ENCODE measurements at regions not wholly inside any gene's neighbourhood (a gene's known extent, or its start where the extent isn't known, plus 50 kb on each side); places are given as distances from the start of the nearest gene placed in this dataset.

- TF ChIP-seq, protein P1, sequence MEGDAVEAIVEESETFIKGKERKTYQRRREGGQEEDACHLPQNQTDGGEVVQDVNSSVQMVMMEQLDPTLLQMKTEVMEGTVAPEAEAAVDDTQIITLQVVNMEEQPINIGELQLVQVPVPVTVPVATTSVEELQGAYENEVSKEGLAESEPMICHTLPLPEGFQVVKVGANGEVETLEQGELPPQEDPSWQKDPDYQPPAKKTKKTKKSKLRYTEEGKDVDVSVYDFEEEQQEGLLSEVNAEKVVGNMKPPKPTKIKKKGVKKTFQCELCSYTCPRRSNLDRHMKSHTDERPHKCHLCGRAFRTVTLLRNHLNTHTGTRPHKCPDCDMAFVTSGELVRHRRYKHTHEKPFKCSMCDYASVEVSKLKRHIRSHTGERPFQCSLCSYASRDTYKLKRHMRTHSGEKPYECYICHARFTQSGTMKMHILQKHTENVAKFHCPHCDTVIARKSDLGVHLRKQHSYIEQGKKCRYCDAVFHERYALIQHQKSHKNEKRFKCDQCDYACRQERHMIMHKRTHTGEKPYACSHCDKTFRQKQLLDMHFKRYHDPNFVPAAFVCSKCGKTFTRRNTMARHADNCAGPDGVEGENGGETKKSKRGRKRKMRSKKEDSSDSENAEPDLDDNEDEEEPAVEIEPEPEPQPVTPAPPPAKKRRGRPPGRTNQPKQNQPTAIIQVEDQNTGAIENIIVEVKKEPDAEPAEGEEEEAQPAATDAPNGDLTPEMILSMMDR (IDR thresholded peaks at IDR 0.05) = no peak
- no peak for TF ChIP-seq POLR2AphosphoS5 (IDR thresholded peaks at IDR 0.05)
- TF ChIP-seq POLR2A (IDR thresholded peaks at IDR 0.05) = no peak
These were observed 482.0 kb upstream of the B3GAT1 start for GRCh38 chr11:134893810-134894685.
